H1 (cell line): ENCODE measurements at regions not wholly inside any gene's neighbourhood (a gene's known extent, or its start where the extent isn't known, plus 50 kb on each side); places are given as distances from the start of the nearest gene placed in this dataset.

Experiments
- CEBPB ChIP-seq: IDR thresholded peaks from 2 replicates; pipeline ENCODE4 v1.6.1; 2012; ENCODE audit warnings: low read depth, low read length
- CTBP2 ChIP-seq: IDR thresholded peaks from 2 replicates; pipeline ENCODE4 v1.7.0; 2011; ENCODE audit warnings: borderline replicate concordance, mild to moderate bottlenecking, moderate library complexity, mixed read lengths, low read length; ENCODE audit not compliant: insufficient read depth, insufficient read length
- E2F6 ChIP-seq: IDR thresholded peaks from 2 replicates; pipeline ENCODE4 v1.6.1; 2012; ENCODE audit warnings: inconsistent platforms
- JUN ChIP-seq: IDR thresholded peaks from 2 replicates; pipeline ENCODE4 v1.6.1; 2011; ENCODE audit warnings: low read depth, mild to moderate bottlenecking, improper control_type of control experiment, low read length
- MAFK ChIP-seq: IDR thresholded peaks from 2 replicates; pipeline ENCODE4 v1.6.1; 2012; ENCODE audit warnings: low read depth, mild to moderate bottlenecking, improper control_type of control experiment, low read length
- NRF1 ChIP-seq: IDR thresholded peaks from 2 replicates; pipeline ENCODE4 v1.6.1; 2011; ENCODE audit warnings: mild to moderate bottlenecking, low read depth, low read length, improper control_type of control experiment
- POLR2A ChIP-seq, 2 experiments: IDR thresholded peaks; 1 replicate in 1 of 2; 2 replicates in 1 of 2; pipeline ENCODE4 v1.6.1; 2011; ENCODE audit warnings: low read depth in 2 of 2, low read length in 2 of 2, mild to moderate bottlenecking in 2 of 2; ENCODE audit errors: control extremely low read depth in 1 of 2
- RFX5 ChIP-seq: IDR thresholded peaks from 2 replicates; pipeline ENCODE4 v1.6.1; 2011; ENCODE audit warnings: low read depth, low read length, improper control_type of control experiment, borderline replicate concordance
- SP1 ChIP-seq: IDR thresholded peaks from 2 replicates; pipeline ENCODE4 v1.6.1; 2011; ENCODE audit warnings: low read depth, low read length
- SUZ12 ChIP-seq: fragments of 200-600 bp; sonication (generic); IDR thresholded peaks from 2 replicates; pipeline ENCODE4 v1.6.1; 2012; ENCODE audit warnings: mild to moderate bottlenecking, inconsistent platforms, low read length, moderate library complexity, mixed read lengths
- TAF1 ChIP-seq: IDR thresholded peaks from 2 replicates; pipeline ENCODE4 v1.6.1; 2011; ENCODE audit warnings: mild to moderate bottlenecking, low read depth, low read length
- YY1 ChIP-seq: IDR thresholded peaks from 2 replicates; pipeline ENCODE4 v1.6.1; 2011; ENCODE audit warnings: low read depth, mild to moderate bottlenecking, low read length

GRCh38 chr11:35893796-35894475, 49.9 kb upstream of the LDLRAD3 start (continued):
- no peak for TF ChIP-seq CTBP2
- no peak for TF ChIP-seq JUN
- TF ChIP-seq NRF1: no peak
- no peak for TF ChIP-seq SUZ12
- no peak for TF ChIP-seq SP1
- no peak for TF ChIP-seq CEBPB
- TF ChIP-seq E2F6: no peak
- TF ChIP-seq YY1: no peak
- TF ChIP-seq RFX5: no peak
- no peak for TF ChIP-seq POLR2A (IDR thresholded peaks at IDR 0.05; ENCODE audit: control extremely low read depth in 1 of 2, low read depth in 2 of 2, low read length in 2 of 2)
- TF ChIP-seq TAF1: no peak
- TF ChIP-seq MAFK: no peak
